Mammary epithelial cell (primary cell): ENCODE measurements at regions not wholly inside any gene's neighbourhood (a gene's known extent, or its start where the extent isn't known, plus 50 kb on each side); places are given as distances from the start of the nearest gene placed in this dataset.

ENCODE experiments used
- EZH2 ChIP-seq: IDR thresholded peaks from 2 replicates; pipeline ENCODE4 v1.6.1; 2012; ENCODE audit warnings: low read length, inconsistent platforms, borderline replicate concordance
- TF ChIP-seq, protein P1 (sequence below), 2 donors: IDR thresholded peaks in 1 of 2; conservative IDR thresholded peaks in 1 of 2; 2 replicates each; pipeline ENCODE4 v1.5.1; 2011 to 2012; ENCODE audit warnings: inconsistent platforms in 2 of 2, low read length in 2 of 2, mild to moderate bottlenecking in 2 of 2, control low read depth in 1 of 2, low read depth in 1 of 2; ENCODE audit not compliant: insufficient read depth in 1 of 2; ENCODE audit errors: extremely low read depth in 1 of 2

- TF ChIP-seq, protein P1, sequence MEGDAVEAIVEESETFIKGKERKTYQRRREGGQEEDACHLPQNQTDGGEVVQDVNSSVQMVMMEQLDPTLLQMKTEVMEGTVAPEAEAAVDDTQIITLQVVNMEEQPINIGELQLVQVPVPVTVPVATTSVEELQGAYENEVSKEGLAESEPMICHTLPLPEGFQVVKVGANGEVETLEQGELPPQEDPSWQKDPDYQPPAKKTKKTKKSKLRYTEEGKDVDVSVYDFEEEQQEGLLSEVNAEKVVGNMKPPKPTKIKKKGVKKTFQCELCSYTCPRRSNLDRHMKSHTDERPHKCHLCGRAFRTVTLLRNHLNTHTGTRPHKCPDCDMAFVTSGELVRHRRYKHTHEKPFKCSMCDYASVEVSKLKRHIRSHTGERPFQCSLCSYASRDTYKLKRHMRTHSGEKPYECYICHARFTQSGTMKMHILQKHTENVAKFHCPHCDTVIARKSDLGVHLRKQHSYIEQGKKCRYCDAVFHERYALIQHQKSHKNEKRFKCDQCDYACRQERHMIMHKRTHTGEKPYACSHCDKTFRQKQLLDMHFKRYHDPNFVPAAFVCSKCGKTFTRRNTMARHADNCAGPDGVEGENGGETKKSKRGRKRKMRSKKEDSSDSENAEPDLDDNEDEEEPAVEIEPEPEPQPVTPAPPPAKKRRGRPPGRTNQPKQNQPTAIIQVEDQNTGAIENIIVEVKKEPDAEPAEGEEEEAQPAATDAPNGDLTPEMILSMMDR (conservative IDR thresholded peaks at IDR 0.05 in 1 of 2, IDR thresholded peaks at IDR 0.05 in 1 of 2; ENCODE audit: extremely low read depth in 1 of 2, insufficient read depth in 1 of 2, low read depth in 1 of 2, low read length in 2 of 2), result no peak
- TF ChIP-seq EZH2, result no peak
These were observed 55.3 kb upstream of the MAGI1 start for GRCh38 chr3:66093981-66094380.
